Small intestine (tissue), 7 donors: ENCODE measurements at regions not wholly inside any gene's neighbourhood (a gene's known extent, or its start where the extent isn't known, plus 50 kb on each side); places are given as distances from the start of the nearest gene placed in this dataset.
"Not testable (repeated sequence)": the region's sequence is repeated elsewhere in the genome, so short reads cannot be mapped to it uniquely, and the experiment has no call there.

Source experiments
- DNase-seq, 2 donors: peaks; one replicate each; pipeline versions ENCODE4 v3.0.0 to v3.0.0-alpha.2; 2013
- FAIRE-seq: peaks from 2 replicates; lab custom pipeline; 2012; peaks lifted over from hg19 to GRCh38; lab: Jason Lieb, UNC
- H3K27ac ChIP-seq, 3 donors: one replicate each; pipeline ENCODE4 v1.5.1; 2013; ENCODE audit warnings: low read length in 2 of 3, mild to moderate bottlenecking in 2 of 3, control low read depth in 1 of 3, inconsistent platforms in 1 of 3, low read depth in 1 of 3, moderate library complexity in 1 of 3
- H3K27me3 ChIP-seq, 3 donors: one replicate each; pipeline ENCODE4 v1.6.1; 2013; ENCODE audit warnings: low read length in 3 of 3, inconsistent platforms in 1 of 3; ENCODE audit not compliant: control insufficient read depth in 3 of 3, insufficient read depth in 3 of 3
- H3K36me3 ChIP-seq, 3 donors: one replicate each; pipeline ENCODE4 v1.6.1; 2013; ENCODE audit warnings: low read length in 3 of 3, inconsistent platforms in 1 of 3, low read depth in 1 of 3, mild to moderate bottlenecking in 1 of 3, moderate library complexity in 1 of 3; ENCODE audit not compliant: control insufficient read depth in 3 of 3, insufficient read depth in 2 of 3
- H3K4me1 ChIP-seq, 3 donors: one replicate each; pipeline ENCODE4 v1.6.1; 2013; ENCODE audit warnings: low read length in 2 of 3, inconsistent platforms in 1 of 3, low read depth in 1 of 3, mild to moderate bottlenecking in 1 of 3, moderate library complexity in 1 of 3; ENCODE audit not compliant: control insufficient read depth in 3 of 3, insufficient read depth in 2 of 3
- H3K4me3 ChIP-seq, 3 donors: one replicate each; pipeline ENCODE4 v1.5.1; 2013; ENCODE audit warnings: low read length in 3 of 3, control low read depth in 1 of 3, inconsistent platforms in 1 of 3, low read depth in 1 of 3, mild to moderate bottlenecking in 1 of 3, moderate library complexity in 1 of 3
- H3K9me3 ChIP-seq, 2 donors: one replicate each; pipeline ENCODE4 v1.6.1; 2013; ENCODE audit warnings: low read depth in 1 of 2, low read length in 1 of 2; ENCODE audit not compliant: control insufficient read depth in 2 of 2, insufficient read depth in 1 of 2
- WGBS, 3 donors: extraction: QIAGEN DNeasy Blood & Tissue Kit; methylation state at CpG; one replicate each; pipeline ENCODE4 v1.1.7; 2013; 5-methylcytosine and 5-hydroxymethylcytosine counted together
- donor health status: healthy with polysubstance abuse.
- donor health status: control.
- donor health status: control.
- donor health status: Bipolar disorder and iron deficiency.
- donor health status: healthy.

- 62 to 75% (median 75%) methylated on average over 3 of the region's 3 CpGs for WGBS, 3 donors
- no peak for FAIRE-seq
These were observed 159.8 kb downstream of the PLPPR4 start for GRCh38 chr1:99424087-99424486.

GRCh38 chr1:99429754-99430153 lies 165.5 kb downstream of the PLPPR4 start:
- Histone ChIP-seq H3K36me3 (no peaks in the 10 kb centered on the region), H3K27me3 (no peaks in the 10 kb centered on the region), H3K4me1 (no peaks in the 10 kb centered on the region), H3K9me3 (no peaks in the 10 kb centered on the region), H3K27ac (no peak overlapping the region), H3K4me3 (no peak overlapping the region)
- FAIRE-seq (no peak), DNase-seq (no peak)
- WGBS, 3 donors, result 73 to 84% (median 81%) methylated on average over 1 of the region's 1 CpG

More at GRCh38 chr1:99424087-99424486, 159.8 kb downstream of the PLPPR4 start:
- no peaks in the 10 kb centered on the region for H3K4me1 ChIP-seq
- no peak for DNase-seq
- H3K27ac ChIP-seq, result no peak overlapping the region
- no peaks in the 10 kb centered on the region for H3K36me3 ChIP-seq
- no peaks in the 10 kb centered on the region for H3K27me3 ChIP-seq
- H3K4me3 ChIP-seq, result no peak overlapping the region
- H3K9me3 ChIP-seq, result no peaks in the 10 kb centered on the region

GRCh38 chr1:99438656-99439230 lies 174.5 kb downstream of the PLPPR4 start:
- Histone ChIP-seq H3K27me3 (no peaks in the 10 kb centered on the region), H3K4me3 (no peak overlapping the region), H3K36me3 (no peaks in the 10 kb centered on the region), H3K9me3 (no peaks in the 10 kb centered on the region), H3K27ac (no peak overlapping the region), H3K4me1 (no peaks in the 10 kb centered on the region)
- FAIRE-seq (no peak), DNase-seq (no peak)
- 82 to 87% (median 86%) methylated on average over 4 of the region's 4 CpGs for WGBS, 3 donors

- WGBS, 3 donors, result 60 to 69% (median 69%) methylated on average over 3 of the region's 3 CpGs
- H3K4me1 ChIP-seq, result no peaks in the 10 kb centered on the region
- FAIRE-seq (no peak), DNase-seq (no peak)
- no peak overlapping the region for H3K4me3 ChIP-seq
- no peak overlapping the region for H3K27ac ChIP-seq
- no peaks in the 10 kb centered on the region for H3K27me3 ChIP-seq
- H3K9me3 ChIP-seq, result no peaks in the 10 kb centered on the region
- H3K36me3 ChIP-seq, result no peaks in the 10 kb centered on the region
These were observed 175.3 kb downstream of the PLPPR4 start for GRCh38 chr1:99439433-99440075.

GRCh38 chr1:99441299-99442095 lies 177.2 kb downstream of the PLPPR4 start:
- no peak overlapping the region for H3K4me3 ChIP-seq
- FAIRE-seq (no peak), DNase-seq (no peak)
- H3K27me3 ChIP-seq, result no peaks in the 10 kb centered on the region
- H3K27ac ChIP-seq, result no peak overlapping the region
- H3K9me3 ChIP-seq, result no peaks in the 10 kb centered on the region
- no peaks in the 10 kb centered on the region for H3K4me1 ChIP-seq
- H3K36me3 ChIP-seq, result no peaks in the 10 kb centered on the region
- 34 to 37% (median 35%) methylated on average over 6 of the region's 6 CpGs for WGBS, 3 donors

- H3K27me3 ChIP-seq, H3K36me3 ChIP-seq, FAIRE-seq, H3K27ac ChIP-seq, H3K9me3 ChIP-seq, H3K4me3 ChIP-seq, DNase-seq, H3K4me1 ChIP-seq: not testable (repeated sequence)
- 83 to 87% (median 86%) methylated on average over 6 of the region's 6 CpGs for WGBS, 3 donors
These were observed 180.1 kb downstream of the PLPPR4 start for GRCh38 chr1:99444211-99444927.

- DNase-seq (no peak), FAIRE-seq (no peak)
- H3K27ac ChIP-seq, result no peak overlapping the region
- no peaks in the 10 kb centered on the region for H3K4me1 ChIP-seq
- H3K9me3 ChIP-seq, result no peaks in the 10 kb centered on the region
- no peaks in the 10 kb centered on the region for H3K36me3 ChIP-seq
- no peak overlapping the region for H3K4me3 ChIP-seq
- H3K27me3 ChIP-seq, result no peaks in the 10 kb centered on the region
These were observed 180.8 kb downstream of the PLPPR4 start for GRCh38 chr1:99445071-99445470.

- Histone ChIP-seq H3K27ac (no peak overlapping the region), H3K4me1 (no peaks in the 10 kb centered on the region), H3K4me3 (no peak overlapping the region), H3K27me3 (no peaks in the 10 kb centered on the region), H3K36me3 (no peaks in the 10 kb centered on the region), H3K9me3 (no peaks in the 10 kb centered on the region)
- no peak for FAIRE-seq
- DNase-seq, result no peak
- 69 to 93% (median 87%) methylated on average over 1 of the region's 1 CpG for WGBS, 3 donors
These were observed 181.2 kb downstream of the PLPPR4 start for GRCh38 chr1:99445486-99445885.
